Activated B cell treated with CpG ODN at 0.5 μM for 24 hours (primary cell): ENCODE measurements at regions not wholly inside any gene's neighbourhood (a gene's known extent, or its start where the extent isn't known, plus 50 kb on each side); places are given as distances from the start of the nearest gene placed in this dataset.

Source experiments
- ATAC-seq: fragments of 200-7000 bp; cut with Tn5 transposase; one replicate; pipeline ENCODE4 v1.10.0; 2021; ENCODE audit warnings: low read depth, mild to moderate bottlenecking, moderate library complexity
- CTCF ChIA-PET: fragments of 350-600 bp; sonication (Branson Sonifier 250); formaldehyde crosslinking; loops from one replicate; lab custom pipeline; 2021; ENCODE audit warnings: antibody characterized with exemption; lab: Charles Lee
- POLR2A ChIA-PET: fragments of 350-600 bp; sonication (Branson Sonifier 250); formaldehyde crosslinking; loops from one replicate; lab custom pipeline; 2021; ENCODE audit warnings: antibody characterized with exemption; lab: Charles Lee
- DNase-seq: peaks from one replicate; pipeline ENCODE4 v3.0.0; 2022
- H3K27ac Mint-ChIP-seq: one replicate; pipeline ENCODE4 v1.8.0; 2020; ENCODE audit warnings: mixed read lengths
- H3K27me3 Mint-ChIP-seq: one replicate; pipeline ENCODE4 v1.8.0; 2021; ENCODE audit warnings: mixed read lengths
- H3K36me3 Mint-ChIP-seq: one replicate; pipeline ENCODE4 v1.8.0; 2021; ENCODE audit warnings: low read depth, mixed read lengths
- H3K4me1 Mint-ChIP-seq: one replicate; pipeline ENCODE4 v1.8.0; 2021; ENCODE audit warnings: mixed read lengths
- H3K4me3 Mint-ChIP-seq: one replicate; pipeline ENCODE4 v1.8.0; 2020; ENCODE audit warnings: mild to moderate bottlenecking, mixed read lengths
- H3K9me3 Mint-ChIP-seq: one replicate; pipeline ENCODE4 v1.8.0; 2020; ENCODE audit warnings: mixed read lengths
- intact Hi-C: fragments of 100-400 bp; cut with micrococcal nuclease; formaldehyde crosslinking; loops from one replicate; pipeline ENCODE4 v1.15.1; 2024
- TF ChIP-seq, protein P1 (sequence below): fragments of 200-600 bp; IDR thresholded peaks from one replicate; pipeline ENCODE4 v1.8.0; 2022; ENCODE audit warnings: antibody characterized with exemption, mild to moderate bottlenecking

GRCh38 chr15:38904298-38904697, 339.7 kb upstream of the RASGRP1 start:
- peaks cover 2% of the 10 kb centered on the region for H3K27me3 Mint-ChIP-seq
- no peak overlapping the region for H3K4me3 Mint-ChIP-seq
- H3K4me1 Mint-ChIP-seq = no peaks in the 10 kb centered on the region
- TF ChIP-seq, protein P1, sequence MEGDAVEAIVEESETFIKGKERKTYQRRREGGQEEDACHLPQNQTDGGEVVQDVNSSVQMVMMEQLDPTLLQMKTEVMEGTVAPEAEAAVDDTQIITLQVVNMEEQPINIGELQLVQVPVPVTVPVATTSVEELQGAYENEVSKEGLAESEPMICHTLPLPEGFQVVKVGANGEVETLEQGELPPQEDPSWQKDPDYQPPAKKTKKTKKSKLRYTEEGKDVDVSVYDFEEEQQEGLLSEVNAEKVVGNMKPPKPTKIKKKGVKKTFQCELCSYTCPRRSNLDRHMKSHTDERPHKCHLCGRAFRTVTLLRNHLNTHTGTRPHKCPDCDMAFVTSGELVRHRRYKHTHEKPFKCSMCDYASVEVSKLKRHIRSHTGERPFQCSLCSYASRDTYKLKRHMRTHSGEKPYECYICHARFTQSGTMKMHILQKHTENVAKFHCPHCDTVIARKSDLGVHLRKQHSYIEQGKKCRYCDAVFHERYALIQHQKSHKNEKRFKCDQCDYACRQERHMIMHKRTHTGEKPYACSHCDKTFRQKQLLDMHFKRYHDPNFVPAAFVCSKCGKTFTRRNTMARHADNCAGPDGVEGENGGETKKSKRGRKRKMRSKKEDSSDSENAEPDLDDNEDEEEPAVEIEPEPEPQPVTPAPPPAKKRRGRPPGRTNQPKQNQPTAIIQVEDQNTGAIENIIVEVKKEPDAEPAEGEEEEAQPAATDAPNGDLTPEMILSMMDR = no peak
- no peak for DNase-seq
- intact Hi-C loops = no loop called here
- H3K27ac Mint-ChIP-seq = no peak overlapping the region
- H3K36me3 Mint-ChIP-seq = no peaks in the 10 kb centered on the region
- ChIA-PET POLR2A (no interaction called here), CTCF (no interaction called here)
- no peak for ATAC-seq
- H3K9me3 Mint-ChIP-seq = peaks cover 2% of the 10 kb centered on the region

DNA sequence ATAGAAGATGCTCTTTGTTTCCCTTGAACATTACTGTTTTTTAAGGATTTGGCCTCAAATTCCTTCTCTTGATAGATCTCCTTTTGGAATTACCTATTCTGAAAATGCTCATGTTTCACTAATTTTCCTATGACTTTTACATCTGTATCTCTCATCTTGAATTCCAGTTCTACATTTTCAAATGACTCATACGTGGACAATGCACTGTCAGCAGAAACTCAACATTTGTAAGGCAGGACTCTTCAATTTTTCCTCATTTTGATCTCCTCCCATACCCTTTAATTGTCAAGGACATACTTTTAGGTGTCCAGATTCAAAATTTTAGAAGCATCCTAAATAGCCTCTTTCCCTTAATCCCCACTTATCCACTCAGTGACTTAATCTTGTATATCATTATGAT, 341.0 kb upstream of the RASGRP1 start:
- Mint-ChIP-seq H3K4me3 (no peak overlapping the region), H3K9me3 (peaks cover 4% of the 10 kb centered on the region)
- CTCF ChIA-PET = no interaction called here

GRCh38 chr15:38920966-38921365, 356.4 kb upstream of the RASGRP1 start:
- no peak for ATAC-seq
- no peak overlapping the region for H3K27ac Mint-ChIP-seq
- TF ChIP-seq, protein P1 = no peak
- H3K36me3 Mint-ChIP-seq = no peaks in the 10 kb centered on the region
- DNase-seq = no peak
- intact Hi-C loops = no loop called here
- no peaks in the 10 kb centered on the region for H3K4me1 Mint-ChIP-seq
- no peaks in the 10 kb centered on the region for H3K27me3 Mint-ChIP-seq
- ChIA-PET CTCF (no interaction called here), POLR2A (no interaction called here)
- no peaks in the 10 kb centered on the region for H3K9me3 Mint-ChIP-seq
- no peak overlapping the region for H3K4me3 Mint-ChIP-seq

More for the DNA sequence above, 341.0 kb upstream of the RASGRP1 start:
- intact Hi-C loops = no loop called here
- POLR2A ChIA-PET = no interaction called here
- no peaks in the 10 kb centered on the region for H3K36me3 Mint-ChIP-seq
- TF ChIP-seq, protein P1 = no peak
- no peaks in the 10 kb centered on the region for H3K4me1 Mint-ChIP-seq
- H3K27ac Mint-ChIP-seq = no peak overlapping the region
- DNase-seq (no peak), ATAC-seq (no peak)
- H3K27me3 Mint-ChIP-seq = peaks cover 2% of the 10 kb centered on the region

GRCh38 chr15:38921471-38921870, 356.9 kb upstream of the RASGRP1 start:
- H3K36me3 Mint-ChIP-seq = no peaks in the 10 kb centered on the region
- H3K9me3 Mint-ChIP-seq = no peaks in the 10 kb centered on the region
- no peaks in the 10 kb centered on the region for H3K4me1 Mint-ChIP-seq
- intact Hi-C loops = no loop called here
- no peak overlapping the region for H3K27ac Mint-ChIP-seq
- ChIA-PET POLR2A (no interaction called here), CTCF (no interaction called here)
- H3K27me3 Mint-ChIP-seq = no peaks in the 10 kb centered on the region
- ATAC-seq (no peak), DNase-seq (no peak)
- H3K4me3 Mint-ChIP-seq = no peak overlapping the region
- TF ChIP-seq, protein P1 = no peak

DNA sequence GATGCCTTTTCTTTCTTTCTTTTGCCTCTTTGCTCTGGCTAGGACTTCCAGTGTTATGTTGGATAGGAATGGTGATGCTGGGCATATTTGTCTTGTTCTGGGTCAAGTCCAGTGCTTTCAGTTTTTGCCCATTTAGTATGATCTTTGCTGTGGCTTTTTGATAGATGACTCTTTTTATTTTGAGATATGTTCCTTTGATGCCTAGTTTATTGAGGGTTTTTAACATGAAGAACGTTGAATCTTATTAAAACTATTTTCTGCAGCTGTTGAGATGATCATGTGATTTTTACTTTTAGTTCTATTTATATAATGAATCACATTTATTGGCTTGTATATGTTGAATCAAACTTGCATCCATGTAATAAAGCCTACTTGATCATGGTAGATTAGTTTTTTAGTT, 363.8 kb upstream of the RASGRP1 start:
- DNase-seq (no peak), ATAC-seq (no peak)
- H3K4me3 Mint-ChIP-seq = no peak overlapping the region
- no peaks in the 10 kb centered on the region for H3K9me3 Mint-ChIP-seq
- H3K27ac Mint-ChIP-seq = no peak overlapping the region
- intact Hi-C loops = no loop called here
- POLR2A ChIA-PET = no interaction called here
- no peaks in the 10 kb centered on the region for H3K27me3 Mint-ChIP-seq
- TF ChIP-seq, protein P1 = no peak
- no peaks in the 10 kb centered on the region for H3K4me1 Mint-ChIP-seq
- no peaks in the 10 kb centered on the region for H3K36me3 Mint-ChIP-seq
- CTCF ChIA-PET = no interaction called here
